Parathyroid adenoma (tissue), 2 donors: ENCODE measurements at regions not wholly inside any gene's neighbourhood (a gene's known extent, or its start where the extent isn't known, plus 50 kb on each side); places are given as distances from the start of the nearest gene placed in this dataset.

Experiments used
- H2AFZ ChIP-seq: fragments of 300-600 bp; sonication (generic); one replicate; pipeline ENCODE4 v1.7.0; 2017; ENCODE audit warnings: antibody characterized with exemption, mild to moderate bottlenecking
- H3K27ac ChIP-seq: fragments of 300-600 bp; sonication (generic); one replicate; pipeline ENCODE4 v1.7.0; 2017
- H3K27me3 ChIP-seq: fragments of 300-600 bp; sonication (generic); one replicate; pipeline ENCODE4 v1.7.0; 2017; ENCODE audit warnings: low read length; ENCODE audit not compliant: control insufficient read depth, insufficient read depth
- H3K36me3 ChIP-seq: fragments of 300-600 bp; sonication (generic); one replicate; pipeline ENCODE4 v1.7.0; 2017; ENCODE audit warnings: low read length; ENCODE audit not compliant: control insufficient read depth, insufficient read depth
- H3K4me1 ChIP-seq: fragments of 300-600 bp; sonication (generic); one replicate; pipeline ENCODE4 v1.7.0; 2017; ENCODE audit warnings: control low read depth
- H3K4me2 ChIP-seq: fragments of 300-600 bp; sonication (generic); one replicate; pipeline ENCODE4 v1.7.0; 2017; ENCODE audit warnings: low read length
- H3K4me3 ChIP-seq: fragments of 300-600 bp; sonication (generic); one replicate; pipeline ENCODE4 v1.7.0; 2017; ENCODE audit warnings: low read depth, low read length
- H3K79me2 ChIP-seq: fragments of 300-600 bp; sonication (generic); one replicate; pipeline ENCODE4 v1.7.0; 2017; ENCODE audit warnings: control low read depth
- H3K9ac ChIP-seq: fragments of 300-600 bp; sonication (generic); one replicate; pipeline ENCODE4 v1.7.0; 2017; ENCODE audit warnings: mild to moderate bottlenecking
- H3K9me3 ChIP-seq: fragments of 300-600 bp; sonication (generic); one replicate; pipeline ENCODE4 v1.7.0; 2017; ENCODE audit warnings: low read length; ENCODE audit not compliant: control insufficient read depth
- TF ChIP-seq, protein P1 (sequence below): fragments of 300-600 bp; sonication (generic); IDR thresholded peaks from one replicate; pipeline ENCODE4 v1.7.0; 2017; ENCODE audit warnings: antibody characterized with exemption, mild to moderate bottlenecking
- donor health status: primary hyperparathyroidism.

DNA sequence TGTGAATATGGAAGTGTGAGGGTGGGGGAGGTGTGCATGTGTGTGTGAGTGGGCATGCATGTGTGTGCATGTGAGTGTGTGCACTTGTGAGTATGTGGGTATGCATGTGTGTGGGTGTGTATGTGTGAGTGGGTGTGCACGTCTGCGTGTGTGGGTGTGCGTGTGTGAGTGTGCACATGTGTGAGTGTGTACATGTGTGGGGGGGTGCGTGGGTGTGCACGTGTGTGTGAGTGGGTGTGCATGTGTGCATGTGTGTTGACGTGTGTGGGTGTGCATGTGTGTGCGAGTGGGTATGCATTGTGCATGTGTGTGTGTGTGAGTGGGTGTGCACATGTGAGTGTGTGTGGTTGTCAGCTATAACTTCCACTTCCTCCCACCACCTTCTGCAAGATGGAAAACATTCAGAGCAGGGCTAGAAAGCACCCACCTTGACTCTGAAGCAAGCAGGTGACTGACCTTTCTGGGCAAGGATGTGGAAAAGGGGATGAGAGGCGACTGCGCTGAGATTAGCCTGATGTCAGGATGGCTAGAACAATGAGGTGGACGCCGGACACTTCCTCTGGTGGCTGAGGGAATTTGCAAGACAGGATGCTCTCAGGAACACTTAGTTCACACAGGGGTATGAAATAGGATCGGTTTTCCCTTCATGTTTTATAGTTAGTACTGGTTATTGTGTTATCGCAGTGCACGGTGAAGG is 103.6 kb downstream of the ACKR3 start:
- no peaks in the 10 kb centered on the region for H3K36me3 ChIP-seq
- no peak overlapping the region for H2AFZ ChIP-seq
- H3K4me3 ChIP-seq = no peak overlapping the region
- no peaks in the 10 kb centered on the region for H3K4me1 ChIP-seq
- no peak overlapping the region for H3K9ac ChIP-seq
- no peaks in the 10 kb centered on the region for H3K9me3 ChIP-seq
- H3K27ac ChIP-seq = no peak overlapping the region
- H3K79me2 ChIP-seq = no peaks in the 10 kb centered on the region
- no peaks in the 10 kb centered on the region for H3K27me3 ChIP-seq
- TF ChIP-seq, protein P1, sequence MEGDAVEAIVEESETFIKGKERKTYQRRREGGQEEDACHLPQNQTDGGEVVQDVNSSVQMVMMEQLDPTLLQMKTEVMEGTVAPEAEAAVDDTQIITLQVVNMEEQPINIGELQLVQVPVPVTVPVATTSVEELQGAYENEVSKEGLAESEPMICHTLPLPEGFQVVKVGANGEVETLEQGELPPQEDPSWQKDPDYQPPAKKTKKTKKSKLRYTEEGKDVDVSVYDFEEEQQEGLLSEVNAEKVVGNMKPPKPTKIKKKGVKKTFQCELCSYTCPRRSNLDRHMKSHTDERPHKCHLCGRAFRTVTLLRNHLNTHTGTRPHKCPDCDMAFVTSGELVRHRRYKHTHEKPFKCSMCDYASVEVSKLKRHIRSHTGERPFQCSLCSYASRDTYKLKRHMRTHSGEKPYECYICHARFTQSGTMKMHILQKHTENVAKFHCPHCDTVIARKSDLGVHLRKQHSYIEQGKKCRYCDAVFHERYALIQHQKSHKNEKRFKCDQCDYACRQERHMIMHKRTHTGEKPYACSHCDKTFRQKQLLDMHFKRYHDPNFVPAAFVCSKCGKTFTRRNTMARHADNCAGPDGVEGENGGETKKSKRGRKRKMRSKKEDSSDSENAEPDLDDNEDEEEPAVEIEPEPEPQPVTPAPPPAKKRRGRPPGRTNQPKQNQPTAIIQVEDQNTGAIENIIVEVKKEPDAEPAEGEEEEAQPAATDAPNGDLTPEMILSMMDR = no peak
- H3K4me2 ChIP-seq = no peak overlapping the region

GRCh38 chr2:236673823-236674185 is 104.2 kb downstream of the ACKR3 start:
- Histone ChIP-seq H3K27me3 (no peaks in the 10 kb centered on the region), H3K4me1 (no peaks in the 10 kb centered on the region), H3K4me3 (no peak overlapping the region), H3K27ac (no peak overlapping the region), H2AFZ (no peak overlapping the region), H3K9ac (no peak overlapping the region), H3K4me2 (no peak overlapping the region), H3K79me2 (no peaks in the 10 kb centered on the region), H3K36me3 (no peaks in the 10 kb centered on the region), H3K9me3 (no peaks in the 10 kb centered on the region)
- TF ChIP-seq, protein P1 = no peak

GRCh38 chr2:236674238-236674637 is 104.6 kb downstream of the ACKR3 start:
- no peaks in the 10 kb centered on the region for H3K4me1 ChIP-seq
- no peak overlapping the region for H3K9ac ChIP-seq
- TF ChIP-seq, protein P1 = no peak

GRCh38 chr2:236674646-236675045 is 105.0 kb downstream of the ACKR3 start:
- H3K36me3 ChIP-seq = no peaks in the 10 kb centered on the region
- H3K9ac ChIP-seq = no peak overlapping the region
- H3K79me2 ChIP-seq = no peaks in the 10 kb centered on the region
- H3K4me3 ChIP-seq = no peak overlapping the region
- TF ChIP-seq, protein P1 = no peak
- no peaks in the 10 kb centered on the region for H3K27me3 ChIP-seq
- no peaks in the 10 kb centered on the region for H3K9me3 ChIP-seq
- H3K4me2 ChIP-seq = no peak overlapping the region
- no peaks in the 10 kb centered on the region for H3K4me1 ChIP-seq
- H3K27ac ChIP-seq = no peak overlapping the region
- no peak overlapping the region for H2AFZ ChIP-seq

More at GRCh38 chr2:236674238-236674637, 104.6 kb downstream of the ACKR3 start:
- Histone ChIP-seq H3K27ac (no peak overlapping the region), H3K27me3 (no peaks in the 10 kb centered on the region), H2AFZ (no peak overlapping the region), H3K4me3 (no peak overlapping the region), H3K9me3 (no peaks in the 10 kb centered on the region), H3K36me3 (no peaks in the 10 kb centered on the region), H3K4me2 (no peak overlapping the region), H3K79me2 (no peaks in the 10 kb centered on the region)

DNA sequence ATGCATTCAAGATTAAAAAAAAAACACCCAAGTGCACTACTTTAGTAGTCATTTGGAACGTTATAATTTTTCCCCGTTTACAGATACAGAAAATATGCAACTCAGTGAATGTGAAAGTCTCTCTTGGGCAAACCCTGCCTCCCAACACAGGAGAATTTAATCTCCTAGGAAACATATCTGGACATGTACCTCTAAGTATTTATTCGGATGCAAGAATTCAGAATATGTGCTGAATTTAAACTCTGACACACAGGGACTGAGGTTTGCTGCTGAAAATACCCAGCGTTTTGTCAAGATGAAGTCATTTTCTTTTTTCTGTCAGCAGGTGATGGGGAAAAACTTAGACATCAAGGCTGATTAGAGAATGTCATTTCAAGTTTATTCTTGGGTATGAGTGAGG is 105.4 kb downstream of the ACKR3 start:
- H3K27ac ChIP-seq = no peak overlapping the region
- H3K4me3 ChIP-seq = no peak overlapping the region
- no peaks in the 10 kb centered on the region for H3K9me3 ChIP-seq
- TF ChIP-seq, protein P1 = no peak
- no peak overlapping the region for H2AFZ ChIP-seq
- no peak overlapping the region for H3K9ac ChIP-seq
- no peak overlapping the region for H3K4me2 ChIP-seq
- H3K4me1 ChIP-seq = no peaks in the 10 kb centered on the region
- no peaks in the 10 kb centered on the region for H3K79me2 ChIP-seq
- no peaks in the 10 kb centered on the region for H3K27me3 ChIP-seq
- H3K36me3 ChIP-seq = no peaks in the 10 kb centered on the region
